SKM-1 (cell line): ENCODE measurements at regions not wholly inside any gene's neighbourhood (a gene's known extent, or its start where the extent isn't known, plus 50 kb on each side); places are given as distances from the start of the nearest gene placed in this dataset.

Source experiments
- DNase-seq: peaks from one replicate; lab custom pipeline; 2025; ENCODE audit not compliant: unreplicated experiment; lab: John Stamatoyannopoulos, UW

GRCh38 chr2:129741623-129742022 lies 237.8 kb upstream of the RAB6C start:
- no peak for DNase-seq

DNA sequence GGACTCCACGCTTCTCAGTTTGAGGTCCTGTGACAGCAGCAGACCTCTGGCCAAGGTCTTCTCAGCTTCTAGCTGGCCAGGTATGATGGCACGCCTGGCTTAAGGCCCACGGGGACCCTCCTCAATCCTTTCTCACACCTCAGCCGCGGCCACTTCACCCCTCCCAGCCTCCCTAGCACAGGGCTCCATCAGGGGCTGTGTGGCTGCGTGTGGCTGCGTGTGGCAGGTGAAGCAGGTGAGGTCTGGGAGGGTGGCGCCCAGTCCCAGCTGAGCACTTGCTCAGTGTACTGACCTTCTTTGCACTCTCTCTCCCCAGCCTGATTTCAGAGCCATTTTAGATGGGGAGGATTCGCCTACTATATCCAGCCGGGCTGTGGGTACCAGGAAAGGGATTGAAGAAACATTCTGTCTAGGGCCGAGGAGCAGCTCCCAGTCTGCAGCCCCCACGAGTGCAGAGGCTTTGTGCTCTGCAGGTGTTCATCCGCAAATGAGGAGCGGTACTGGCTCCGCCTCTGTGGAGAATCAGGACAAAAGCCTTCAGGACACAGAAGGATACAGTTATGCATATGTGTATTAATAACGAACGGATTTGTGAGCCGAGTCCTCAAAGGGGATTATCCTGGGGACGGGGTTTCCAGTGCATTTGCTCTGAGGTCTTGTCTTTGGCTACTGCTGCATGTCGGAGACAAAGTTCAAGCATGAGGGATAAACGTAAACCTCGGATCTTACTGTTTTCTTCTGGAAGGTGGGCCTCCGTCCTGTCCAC lies 236.9 kb upstream of the RAB6C start:
- no peak for DNase-seq

DNA sequence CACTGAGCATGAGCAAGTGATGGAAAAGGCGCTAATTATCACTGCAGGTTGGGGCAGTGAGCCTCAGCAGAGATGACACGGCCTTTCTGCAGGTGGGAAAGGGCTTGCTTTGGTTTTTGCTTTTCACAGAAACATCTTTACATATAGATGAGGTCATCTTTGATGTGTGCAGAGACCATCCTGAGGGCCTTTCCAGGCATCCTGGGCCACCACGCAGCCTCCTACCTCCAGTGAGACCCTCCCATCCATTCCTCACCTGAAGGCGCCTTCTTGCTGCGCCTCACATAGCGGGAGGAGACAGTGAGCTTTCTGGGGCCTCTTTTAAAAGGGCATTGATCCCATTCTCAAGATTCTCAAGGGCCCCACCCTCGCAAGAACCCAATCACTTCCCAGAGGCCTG lies 235.3 kb upstream of the RAB6C start:
- DNase-seq = no peak

- DNase-seq = no peak
These were observed 234.8 kb upstream of the RAB6C start for GRCh38 chr2:129744649-129745048.

DNA sequence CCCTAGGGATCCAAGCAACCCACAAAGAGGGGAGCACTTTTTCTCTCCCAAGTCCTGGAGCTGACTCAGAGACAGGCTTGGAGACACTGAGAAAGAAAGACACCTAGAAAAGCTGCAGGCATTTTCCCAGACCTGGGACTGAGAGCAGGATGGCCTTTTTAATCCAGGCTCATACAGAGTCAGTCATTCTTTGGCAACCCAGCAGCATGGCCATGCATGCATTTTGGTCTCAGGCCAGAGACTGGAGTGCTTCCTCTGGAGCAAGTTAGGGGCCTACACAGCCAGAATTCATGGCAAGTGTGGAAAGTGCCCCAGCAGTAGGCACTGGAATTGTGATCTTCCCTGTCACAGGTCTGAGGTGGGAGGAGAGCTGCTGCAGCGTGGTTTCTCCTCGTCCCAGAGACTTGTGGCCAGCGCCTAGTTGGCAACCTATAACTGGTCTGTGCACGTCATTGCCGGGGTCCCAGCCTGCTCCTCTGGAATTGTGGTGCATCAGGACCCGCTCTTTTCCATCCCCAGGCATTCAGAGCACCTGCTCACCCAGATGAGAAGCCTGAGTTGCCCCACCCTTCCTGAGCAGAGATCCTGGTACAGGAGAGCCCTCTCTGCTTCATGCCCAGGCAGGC lies 231.9 kb upstream of the RAB6C start:
- no peak for DNase-seq

DNA sequence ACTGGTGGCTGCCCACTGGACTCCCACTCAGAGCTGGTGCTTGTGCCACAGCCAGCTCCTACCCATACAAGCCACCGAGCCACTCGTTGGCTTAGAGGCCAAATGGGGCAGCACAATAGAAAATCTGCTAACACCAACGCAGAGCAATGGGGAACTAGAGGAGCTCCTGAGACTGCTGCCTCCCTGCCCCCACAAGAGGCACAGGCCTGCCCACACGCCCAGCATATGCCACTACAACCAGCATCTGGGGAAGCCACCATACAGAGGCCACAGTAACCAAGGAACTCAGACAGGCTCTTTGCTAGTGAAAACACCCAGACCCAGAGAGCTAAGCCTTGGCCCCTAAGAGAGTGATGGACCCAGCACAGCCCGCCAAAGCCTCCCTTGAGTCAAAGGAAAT lies 231.2 kb upstream of the RAB6C start:
- no peak for DNase-seq

DNA sequence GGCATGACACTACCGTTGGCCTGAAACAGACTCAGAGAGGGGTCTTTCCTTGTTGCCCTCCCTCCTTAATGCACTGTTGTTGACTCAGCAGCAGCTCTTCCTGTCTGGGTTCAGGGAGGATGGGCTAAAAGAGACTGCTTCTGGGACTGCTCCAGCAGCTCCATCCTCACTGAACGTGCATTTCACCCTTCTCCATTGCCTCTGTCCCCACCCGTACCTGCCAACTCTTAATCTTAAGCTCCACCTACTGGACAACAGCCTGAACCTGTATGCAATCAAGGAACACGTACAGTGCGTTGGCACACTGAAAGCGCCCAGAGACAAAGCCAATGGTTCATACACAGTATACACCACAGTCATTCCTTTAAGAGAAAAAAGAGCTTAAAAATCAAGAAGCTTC lies 230.8 kb upstream of the RAB6C start:
- no peak for DNase-seq

GRCh38 chr2:129751409-129751808 lies 228.1 kb upstream of the RAB6C start:
- DNase-seq = no peak

- DNase-seq = no peak
These were observed 227.3 kb upstream of the RAB6C start for GRCh38 chr2:129752176-129752575.

GRCh38 chr2:129752686-129753085 lies 226.8 kb upstream of the RAB6C start:
- no peak for DNase-seq

- DNase-seq = no peak
These were observed 226.2 kb upstream of the RAB6C start for GRCh38 chr2:129753261-129753660.

DNA sequence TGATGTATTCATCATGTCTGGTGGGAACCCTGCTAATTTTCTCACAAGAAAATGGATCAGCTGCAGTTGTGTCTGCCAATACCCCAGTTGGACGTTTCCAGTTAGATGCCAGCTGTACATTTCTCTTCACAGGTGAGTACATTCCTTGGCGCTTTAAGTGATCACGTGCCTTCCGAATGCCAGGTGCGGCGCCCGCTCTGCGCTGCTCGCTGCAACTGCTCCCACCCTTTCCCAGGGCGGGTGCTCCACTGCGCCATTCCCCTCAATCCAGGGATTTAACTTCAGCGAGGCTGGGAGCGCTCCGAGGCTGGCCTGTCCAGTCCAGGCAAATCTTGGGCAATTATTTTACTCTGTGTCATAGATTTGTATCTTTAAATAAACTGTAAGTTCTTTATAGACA lies 225.0 kb upstream of the RAB6C start:
- no peak for DNase-seq

DNA sequence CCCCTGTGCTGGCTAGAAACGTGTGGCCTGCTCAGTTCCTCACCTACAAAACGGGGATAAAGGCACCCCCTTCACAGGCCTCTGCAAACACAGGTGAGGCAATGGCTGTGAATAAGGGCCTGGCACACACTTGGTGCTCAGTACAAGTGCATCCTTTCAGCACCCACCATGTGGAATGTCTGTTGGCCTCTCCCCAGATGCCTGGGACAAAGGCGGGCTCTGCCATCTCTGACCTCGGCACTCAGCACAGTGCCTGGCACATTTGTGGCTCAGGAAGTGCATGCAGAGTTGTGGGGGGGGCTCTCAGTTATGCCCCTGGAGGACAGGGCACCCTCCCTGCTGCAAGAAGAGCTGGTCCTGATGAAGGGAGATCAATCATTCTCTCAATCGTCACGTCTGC lies 224.6 kb upstream of the RAB6C start:
- DNase-seq = no peak

GRCh38 chr2:129755786-129756185 lies 223.7 kb upstream of the RAB6C start:
- DNase-seq = no peak

- no peak for DNase-seq
These were observed 223.2 kb upstream of the RAB6C start for GRCh38 chr2:129756276-129756675.

DNA sequence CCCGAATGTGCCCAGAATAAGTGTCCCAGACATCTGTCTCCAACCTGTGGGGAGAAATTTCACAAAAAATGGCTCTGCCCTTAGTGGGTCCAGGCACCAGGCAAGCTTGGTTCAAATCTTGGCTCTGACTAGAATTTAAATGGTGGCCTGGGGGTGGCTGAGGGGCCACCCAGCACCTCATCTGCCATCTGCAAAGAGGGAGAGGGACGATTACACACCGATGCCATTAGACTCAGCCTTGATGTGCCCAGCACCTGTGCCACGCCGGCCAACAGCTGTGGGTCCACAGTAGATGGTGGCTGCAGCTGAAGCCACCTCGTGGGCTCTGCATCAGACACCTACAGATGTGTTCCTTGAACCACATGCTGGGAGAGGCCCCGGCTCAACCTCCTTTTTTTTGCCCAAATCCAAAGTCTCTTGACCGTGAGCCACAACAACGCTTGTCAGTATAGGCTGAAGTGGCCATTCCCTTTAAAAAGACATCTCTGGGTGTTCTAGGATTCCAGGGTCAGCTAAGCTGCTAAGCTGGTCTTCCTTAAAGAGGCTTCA lies 222.0 kb upstream of the RAB6C start:
- no peak for DNase-seq

GRCh38 chr2:129757915-129758783 lies 221.3 kb upstream of the RAB6C start:
- no peak for DNase-seq

GRCh38 chr2:129758784-129759471 lies 220.5 kb upstream of the RAB6C start:
- no peak for DNase-seq

GRCh38 chr2:129759472-129760010 lies 219.9 kb upstream of the RAB6C start:
- no peak for DNase-seq

DNA sequence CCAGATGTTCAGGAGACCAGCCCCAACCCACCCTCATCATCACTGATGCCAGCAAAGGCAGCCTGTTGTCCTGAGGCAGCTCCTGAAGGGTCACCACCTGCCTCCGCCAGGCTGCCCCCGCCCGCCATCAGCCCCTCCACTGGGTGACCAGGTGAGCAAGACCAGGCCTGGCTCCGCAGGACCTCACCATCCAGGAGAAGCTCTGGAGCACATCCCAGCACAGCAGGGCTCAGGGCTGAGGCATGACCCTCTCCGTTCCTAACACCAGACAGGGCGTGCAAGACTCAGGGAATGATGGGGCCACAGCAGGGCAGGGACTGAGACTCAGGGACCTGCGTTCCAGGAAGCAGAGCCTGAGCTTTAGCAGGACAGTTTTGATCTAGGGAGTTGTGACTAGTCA lies 218.8 kb upstream of the RAB6C start:
- DNase-seq = no peak

GRCh38 chr2:129761569-129762021 lies 217.9 kb upstream of the RAB6C start:
- DNase-seq = no peak
